IPS-18a (cell line): ENCODE measurements at regions not wholly inside any gene's neighbourhood (a gene's known extent, or its start where the extent isn't known, plus 50 kb on each side); places are given as distances from the start of the nearest gene placed in this dataset.
"Not testable (repeated sequence)": the region's sequence is repeated elsewhere in the genome, so short reads cannot be mapped to it uniquely, and the experiment has no call there.

Experiments used
- H3K27ac ChIP-seq: one replicate; pipeline ENCODE4 v1.5.1; 2013; ENCODE audit warnings: low read length
- H3K27me3 ChIP-seq: one replicate; pipeline ENCODE4 v1.6.1; 2013; ENCODE audit warnings: mild to moderate bottlenecking, low read length; ENCODE audit not compliant: control insufficient read depth, insufficient read depth
- H3K36me3 ChIP-seq: one replicate; pipeline ENCODE4 v1.6.1; 2013; ENCODE audit warnings: low read depth, low read length; ENCODE audit not compliant: control insufficient read depth
- H3K4me1 ChIP-seq: one replicate; pipeline ENCODE4 v1.6.1; 2013; ENCODE audit warnings: low read depth, low read length; ENCODE audit not compliant: control insufficient read depth
- H3K4me3 ChIP-seq: one replicate; pipeline ENCODE4 v1.5.1; 2013; ENCODE audit warnings: low read length
- H3K9ac ChIP-seq: one replicate; pipeline ENCODE4 v1.6.1; 2013; ENCODE audit warnings: mild to moderate bottlenecking, low read length, moderate library complexity
- H3K9me3 ChIP-seq: one replicate; pipeline ENCODE4 v1.6.1; 2013; ENCODE audit warnings: low read depth, low read length; ENCODE audit not compliant: control insufficient read depth

GRCh38 chr4:31844350-31844749, 1124.2 kb downstream of the PCDH7 start:
- Histone ChIP-seq H3K4me1 (no peaks in the 10 kb centered on the region), H3K9me3 (no peaks in the 10 kb centered on the region), H3K4me3 (no peak overlapping the region), H3K27ac (no peak overlapping the region), H3K9ac (no peak overlapping the region), H3K27me3 (no peaks in the 10 kb centered on the region), H3K36me3 (no peaks in the 10 kb centered on the region)

- H3K4me3 ChIP-seq: no peak overlapping the region
- H3K27me3 ChIP-seq: no peaks in the 10 kb centered on the region
- H3K4me1 ChIP-seq: no peaks in the 10 kb centered on the region
- no peak overlapping the region for H3K27ac ChIP-seq
- peaks cover 5% of the 10 kb centered on the region for H3K9me3 ChIP-seq
- H3K9ac ChIP-seq: no peak overlapping the region
- H3K36me3 ChIP-seq: no peaks in the 10 kb centered on the region
Measured at GRCh38 chr4:31851946-31852345, 1131.8 kb downstream of the PCDH7 start.

DNA sequence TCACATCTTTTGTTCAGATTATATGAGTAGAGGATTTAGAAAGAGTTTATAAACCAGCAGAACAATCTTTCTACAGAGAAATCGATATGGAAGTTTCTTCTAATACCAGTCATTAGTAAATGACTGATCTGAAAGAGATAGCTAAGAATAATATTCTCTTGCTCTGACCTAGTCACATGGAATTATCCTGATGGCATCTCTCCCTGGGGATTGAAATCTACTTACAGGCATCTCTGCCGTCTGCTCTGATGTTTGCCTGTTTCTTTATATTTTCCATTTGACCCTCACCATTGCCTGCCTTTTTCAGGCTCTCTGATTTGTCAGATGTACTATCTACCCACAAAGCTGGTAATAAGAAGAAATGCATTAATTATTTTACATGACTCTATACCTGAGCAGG, 1157.3 kb downstream of the PCDH7 start:
- H3K36me3 ChIP-seq: no peaks in the 10 kb centered on the region
- H3K4me1 ChIP-seq: no peaks in the 10 kb centered on the region
- no peaks in the 10 kb centered on the region for H3K9me3 ChIP-seq
- H3K27me3 ChIP-seq: no peaks in the 10 kb centered on the region
- no peak overlapping the region for H3K9ac ChIP-seq
- no peak overlapping the region for H3K27ac ChIP-seq
- H3K4me3 ChIP-seq: no peak overlapping the region

GRCh38 chr4:31880837-31881236, 1160.7 kb downstream of the PCDH7 start:
- H3K4me3 ChIP-seq: not testable (repeated sequence)

GRCh38 chr4:31896349-31896748, 1176.2 kb downstream of the PCDH7 start:
- no peak overlapping the region for H3K9ac ChIP-seq
- no peaks in the 10 kb centered on the region for H3K9me3 ChIP-seq
- H3K4me3 ChIP-seq: no peak overlapping the region
- no peak overlapping the region for H3K27ac ChIP-seq
- no peaks in the 10 kb centered on the region for H3K4me1 ChIP-seq
- no peaks in the 10 kb centered on the region for H3K27me3 ChIP-seq
- no peaks in the 10 kb centered on the region for H3K36me3 ChIP-seq

More at GRCh38 chr4:31880837-31881236, 1160.7 kb downstream of the PCDH7 start:
- H3K27me3 ChIP-seq, H3K27ac ChIP-seq, H3K9ac ChIP-seq, H3K36me3 ChIP-seq, H3K4me1 ChIP-seq, H3K9me3 ChIP-seq: not testable (repeated sequence)

GRCh38 chr4:31905363-31905762, 1185.2 kb downstream of the PCDH7 start:
- H3K36me3 ChIP-seq: no peaks in the 10 kb centered on the region

DNA sequence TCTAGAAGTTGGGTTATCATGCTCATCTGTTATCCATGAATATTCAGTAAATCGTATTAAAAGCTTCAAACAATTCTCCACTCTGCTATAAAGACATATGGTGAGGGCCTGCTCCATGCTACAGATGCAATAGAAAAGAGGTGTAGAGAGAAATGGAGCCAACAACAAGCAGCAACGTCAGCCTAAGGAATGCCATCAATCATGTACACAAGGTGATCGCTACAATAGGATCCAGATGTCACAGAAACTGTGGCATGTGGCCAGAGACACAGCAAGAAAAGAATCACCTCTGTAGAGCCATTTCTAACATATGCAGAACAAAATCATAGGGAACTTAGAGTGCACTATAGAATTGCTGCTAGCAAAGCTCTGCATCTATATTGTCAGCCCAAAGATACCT, 1188.1 kb downstream of the PCDH7 start:
- Histone ChIP-seq H3K4me1 (no peaks in the 10 kb centered on the region), H3K27me3 (no peaks in the 10 kb centered on the region), H3K9me3 (peaks cover 7% of the 10 kb centered on the region), H3K27ac (no peak overlapping the region), H3K4me3 (no peak overlapping the region), H3K9ac (no peak overlapping the region), H3K36me3 (no peaks in the 10 kb centered on the region)

More at GRCh38 chr4:31905363-31905762, 1185.2 kb downstream of the PCDH7 start:
- Histone ChIP-seq H3K4me1 (no peaks in the 10 kb centered on the region), H3K9me3 (peaks cover 7% of the 10 kb centered on the region), H3K9ac (no peak overlapping the region), H3K27ac (no peak overlapping the region), H3K27me3 (no peaks in the 10 kb centered on the region), H3K4me3 (no peak overlapping the region)

- peaks cover 13% of the 10 kb centered on the region for H3K9me3 ChIP-seq
- no peaks in the 10 kb centered on the region for H3K36me3 ChIP-seq
- no peaks in the 10 kb centered on the region for H3K27me3 ChIP-seq
- no peak overlapping the region for H3K9ac ChIP-seq
- H3K4me1 ChIP-seq: no peaks in the 10 kb centered on the region
- no peak overlapping the region for H3K4me3 ChIP-seq
- no peak overlapping the region for H3K27ac ChIP-seq
Measured at GRCh38 chr4:31917334-31917733, 1197.2 kb downstream of the PCDH7 start.

DNA sequence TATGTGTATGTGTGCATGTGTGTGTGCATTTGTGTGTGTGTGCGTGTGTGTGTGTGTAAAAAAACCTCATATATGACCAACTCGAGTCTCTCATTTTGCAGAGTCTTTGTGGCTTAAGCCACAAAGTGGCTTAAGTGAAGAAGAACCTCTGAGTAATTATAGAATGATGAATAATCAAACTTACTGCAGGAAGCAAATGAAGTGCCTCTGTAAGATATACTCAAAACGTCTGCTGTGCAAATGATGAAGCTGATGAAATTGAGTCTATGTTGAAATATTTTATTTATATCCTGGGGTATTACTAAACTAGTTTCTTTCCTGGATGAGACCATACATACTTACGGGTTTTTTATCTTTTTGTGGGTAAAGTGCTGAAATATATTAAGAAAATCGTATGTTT, 1198.7 kb downstream of the PCDH7 start:
- Histone ChIP-seq H3K4me3 (no peak overlapping the region), H3K9me3 (peaks cover 13% of the 10 kb centered on the region), H3K9ac (no peak overlapping the region), H3K36me3 (no peaks in the 10 kb centered on the region), H3K27me3 (no peaks in the 10 kb centered on the region), H3K4me1 (no peaks in the 10 kb centered on the region), H3K27ac (no peak overlapping the region)

DNA sequence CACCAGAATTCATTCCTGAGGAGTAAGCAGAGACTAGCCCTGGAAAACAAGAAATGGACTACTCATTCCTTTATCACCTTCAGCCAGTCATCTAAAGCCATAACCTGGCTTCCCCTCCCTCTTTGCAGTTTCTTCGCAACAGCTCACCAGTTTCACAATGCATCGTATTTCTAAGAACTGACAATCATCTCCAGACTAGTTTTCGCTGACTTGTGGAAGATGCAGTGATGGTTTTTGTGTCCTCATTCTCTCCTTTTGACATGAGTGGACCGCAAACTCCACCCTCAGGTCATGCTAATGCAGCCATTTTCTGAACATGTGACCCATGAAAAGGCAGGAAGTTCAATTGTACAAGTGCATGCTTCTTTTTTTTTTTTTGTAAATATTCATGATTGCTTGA, 1203.5 kb downstream of the PCDH7 start:
- Histone ChIP-seq H3K9me3 (peaks cover 3% of the 10 kb centered on the region), H3K27me3 (no peaks in the 10 kb centered on the region), H3K36me3 (no peaks in the 10 kb centered on the region), H3K4me1 (no peaks in the 10 kb centered on the region), H3K9ac (no peak overlapping the region), H3K27ac (no peak overlapping the region), H3K4me3 (no peak overlapping the region)

GRCh38 chr4:31929676-31930345, 1209.6 kb downstream of the PCDH7 start:
- Histone ChIP-seq H3K27me3 (no peaks in the 10 kb centered on the region), H3K36me3 (no peaks in the 10 kb centered on the region), H3K4me3 (no peak overlapping the region), H3K9me3 (peaks cover 3% of the 10 kb centered on the region), H3K4me1 (no peaks in the 10 kb centered on the region), H3K9ac (no peak overlapping the region), H3K27ac (no peak overlapping the region)

GRCh38 chr4:31946456-31946855, 1226.3 kb downstream of the PCDH7 start:
- Histone ChIP-seq H3K9ac (no peak overlapping the region), H3K9me3 (no peaks in the 10 kb centered on the region), H3K4me3 (no peak overlapping the region), H3K27me3 (no peaks in the 10 kb centered on the region), H3K4me1 (no peaks in the 10 kb centered on the region), H3K36me3 (no peaks in the 10 kb centered on the region), H3K27ac (no peak overlapping the region)
